T-helper 17 cell (primary cell): ENCODE measurements at regions not wholly inside any gene's neighbourhood (a gene's known extent, or its start where the extent isn't known, plus 50 kb on each side); places are given as distances from the start of the nearest gene placed in this dataset.
"Not testable (repeated sequence)": the region's sequence is repeated elsewhere in the genome, so short reads cannot be mapped to it uniquely, and the experiment has no call there.

Source experiments
- ATAC-seq: fragments of 150-1000 bp; cut with Tn5 transposase; 2 replicates; pipeline ENCODE4 v1.10.0; 2021; ENCODE audit warnings: mild to moderate bottlenecking, moderate library complexity
- DNase-seq, 3 donors: peaks; one replicate each; pipeline versions ENCODE4 v3.0.0 to v3.0.0-alpha.2; 2020 to 2021
- H3K9me3 ChIP-seq: one replicate; pipeline ENCODE4 v1.7.0; 2013; ENCODE audit warnings: low read length, mild to moderate bottlenecking; ENCODE audit not compliant: control insufficient read depth, poor library complexity, severe bottlenecking
- H3K27ac Mint-ChIP-seq: one replicate; pipeline ENCODE4 v1.8.0; 2022; ENCODE audit warnings: mild to moderate bottlenecking, moderate library complexity, mixed read lengths
- H3K27me3 Mint-ChIP-seq: one replicate; pipeline ENCODE4 v1.8.0; 2022; ENCODE audit warnings: mixed read lengths
- H3K36me3 Mint-ChIP-seq: one replicate; pipeline ENCODE4 v1.8.0; 2022; ENCODE audit warnings: low read depth, mixed read lengths
- H3K4me1 Mint-ChIP-seq: one replicate; pipeline ENCODE4 v1.8.0; 2022; ENCODE audit warnings: mild to moderate bottlenecking, mixed read lengths
- H3K4me3 Mint-ChIP-seq: one replicate; pipeline ENCODE4 v1.8.0; 2022; ENCODE audit warnings: mild to moderate bottlenecking, moderate library complexity, mixed read lengths

DNA sequence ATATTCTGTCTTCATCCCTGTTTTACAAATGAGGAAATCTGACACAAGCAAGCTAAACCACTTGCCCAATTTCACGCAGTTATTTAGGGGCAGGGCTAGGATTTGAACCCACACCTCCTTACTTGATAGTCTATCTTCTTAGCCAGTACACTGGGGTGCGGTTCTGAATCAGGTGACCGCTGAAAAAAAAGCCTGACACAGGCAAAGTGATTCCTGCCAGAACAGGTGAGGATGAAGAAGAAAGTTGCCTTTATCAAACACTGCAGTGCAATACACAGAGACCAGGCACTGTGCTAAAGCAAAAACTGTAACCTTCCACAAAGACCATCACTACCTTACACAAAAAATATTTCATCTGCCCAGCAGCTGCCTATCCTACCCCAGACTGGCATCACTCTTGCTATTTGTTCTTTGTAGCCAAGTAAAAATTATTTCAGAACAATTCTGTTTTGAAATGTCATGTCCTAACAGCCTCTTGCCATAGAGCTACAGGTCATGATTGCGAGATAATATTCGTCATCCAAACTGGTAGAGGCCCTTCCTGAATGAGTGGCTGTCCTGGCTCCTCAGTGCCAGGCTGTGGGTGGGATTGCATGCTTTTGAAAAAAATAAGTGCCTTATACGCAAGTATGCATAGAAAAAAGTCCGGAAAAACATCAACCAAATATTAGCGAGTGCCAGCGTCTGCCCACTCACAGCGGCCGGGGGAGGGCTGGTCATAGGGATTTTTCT is 142.3 kb upstream of the TPM1 start:
- H3K9me3 ChIP-seq = no peaks in the 10 kb centered on the region
- H3K4me1 Mint-ChIP-seq = no peaks in the 10 kb centered on the region
- DNase-seq (no peak), ATAC-seq (no peak)
- peaks cover 51% of the 10 kb centered on the region for H3K27me3 Mint-ChIP-seq
- no peak overlapping the region for H3K4me3 Mint-ChIP-seq
- no peak overlapping the region for H3K27ac Mint-ChIP-seq
- H3K36me3 Mint-ChIP-seq = peaks cover 3% of the 10 kb centered on the region

DNA sequence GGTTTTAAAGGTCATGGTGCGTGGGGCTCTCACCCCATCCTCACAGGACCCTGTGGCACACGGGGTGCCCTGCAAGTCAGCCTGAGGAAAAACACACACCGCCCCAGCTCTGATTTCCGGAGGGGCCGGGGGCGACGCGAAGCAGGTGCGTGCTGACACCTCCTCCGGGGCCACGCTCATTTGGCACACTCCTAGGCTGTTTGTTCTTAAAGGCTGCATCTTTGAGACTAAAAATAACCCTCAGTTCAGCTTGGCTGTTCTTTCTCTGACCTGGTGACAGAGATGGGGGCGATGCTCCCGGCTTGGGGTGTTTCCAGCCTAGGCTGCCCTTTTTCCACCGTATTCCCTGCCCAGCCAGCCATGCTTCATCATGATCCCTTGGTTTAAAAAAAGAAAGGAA is 141.5 kb upstream of the TPM1 start:
- ATAC-seq (no peak), DNase-seq (no peak)
- peaks cover 3% of the 10 kb centered on the region for H3K36me3 Mint-ChIP-seq
- no peaks in the 10 kb centered on the region for H3K4me1 Mint-ChIP-seq
- no peak overlapping the region for H3K27ac Mint-ChIP-seq
- no peaks in the 10 kb centered on the region for H3K9me3 ChIP-seq
- no peak overlapping the region for H3K4me3 Mint-ChIP-seq
- H3K27me3 Mint-ChIP-seq = peaks cover 48% of the 10 kb centered on the region

- ATAC-seq (no peak), DNase-seq (no peak)
- peaks cover 3% of the 10 kb centered on the region for H3K36me3 Mint-ChIP-seq
- H3K9me3 ChIP-seq = no peaks in the 10 kb centered on the region
- H3K4me3 Mint-ChIP-seq = no peak overlapping the region
- H3K27me3 Mint-ChIP-seq = peaks cover 43% of the 10 kb centered on the region
- H3K27ac Mint-ChIP-seq = no peak overlapping the region
- no peaks in the 10 kb centered on the region for H3K4me1 Mint-ChIP-seq
These were observed 140.5 kb upstream of the TPM1 start for GRCh38 chr15:62901909-62902546.

GRCh38 chr15:62902821-62903220 is 139.7 kb upstream of the TPM1 start:
- H3K9me3 ChIP-seq = no peaks in the 10 kb centered on the region
- DNase-seq (no peak), ATAC-seq (no peak)
- no peaks in the 10 kb centered on the region for H3K36me3 Mint-ChIP-seq
- H3K4me1 Mint-ChIP-seq = no peaks in the 10 kb centered on the region
- no peak overlapping the region for H3K27ac Mint-ChIP-seq
- no peak overlapping the region for H3K4me3 Mint-ChIP-seq
- H3K27me3 Mint-ChIP-seq = peaks cover 39% of the 10 kb centered on the region

GRCh38 chr15:62903437-62903836 is 139.1 kb upstream of the TPM1 start:
- DNase-seq = no peak
- Mint-ChIP-seq H3K27me3 (peaks cover 33% of the 10 kb centered on the region), H3K27ac (no peak overlapping the region), H3K4me3 (no peak overlapping the region), H3K4me1 (no peaks in the 10 kb centered on the region), H3K36me3 (no peaks in the 10 kb centered on the region)
- no peak for ATAC-seq
- H3K9me3 ChIP-seq = no peaks in the 10 kb centered on the region

DNA sequence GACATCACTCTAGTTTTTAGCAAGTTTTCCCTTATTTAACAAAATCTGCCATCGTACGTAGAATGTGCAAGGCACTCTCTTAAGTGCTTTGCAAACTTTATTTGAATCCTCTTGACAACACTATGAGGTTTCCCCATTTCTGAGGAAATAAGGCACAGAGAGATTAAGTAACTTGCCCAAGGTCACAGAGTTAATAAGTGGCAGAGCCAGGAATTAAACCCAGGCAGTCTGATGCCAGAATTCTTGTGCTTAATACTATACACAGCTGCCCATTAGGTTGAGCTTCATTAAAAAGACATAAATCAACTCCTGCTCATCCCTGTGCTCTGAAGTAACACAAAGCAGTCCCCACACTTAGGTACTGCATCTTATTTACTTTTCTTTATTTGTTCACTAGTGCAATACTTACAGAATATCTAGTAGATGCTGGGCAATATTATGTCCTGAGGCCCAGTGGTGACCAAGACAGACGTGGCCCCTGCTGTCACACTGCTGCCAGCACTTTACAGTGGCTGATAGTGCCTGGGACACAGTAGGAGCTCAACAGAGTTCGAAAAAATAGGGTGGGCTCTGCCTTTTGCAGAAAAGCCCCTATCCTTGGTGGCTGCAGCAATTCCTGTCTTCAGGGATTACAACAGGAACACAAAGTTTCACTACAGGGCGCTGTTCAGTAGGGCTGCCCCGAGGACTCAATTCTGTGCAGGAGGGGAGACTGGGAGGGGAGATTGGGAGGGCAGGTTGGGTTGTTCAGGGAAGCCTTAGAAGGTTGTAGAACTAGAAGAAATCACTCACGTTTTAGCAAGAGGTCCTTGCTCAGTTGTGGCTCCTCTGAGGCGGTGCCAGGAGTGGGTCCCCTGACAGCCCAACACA is 138.3 kb upstream of the TPM1 start:
- Mint-ChIP-seq H3K27ac (no peak overlapping the region), H3K36me3 (no peaks in the 10 kb centered on the region), H3K27me3 (peaks cover 29% of the 10 kb centered on the region), H3K4me3 (no peak overlapping the region), H3K4me1 (no peaks in the 10 kb centered on the region)
- DNase-seq (no peak), ATAC-seq (no peak)
- no peaks in the 10 kb centered on the region for H3K9me3 ChIP-seq

GRCh38 chr15:62906627-62907026 is 135.9 kb upstream of the TPM1 start:
- no peaks in the 10 kb centered on the region for H3K36me3 Mint-ChIP-seq
- no peak overlapping the region for H3K27ac Mint-ChIP-seq
- H3K4me3 Mint-ChIP-seq = no peak overlapping the region
- no peak for DNase-seq
- H3K9me3 ChIP-seq = no peaks in the 10 kb centered on the region
- H3K4me1 Mint-ChIP-seq = no peaks in the 10 kb centered on the region
- no peak for ATAC-seq
- H3K27me3 Mint-ChIP-seq = peaks cover 41% of the 10 kb centered on the region

DNA sequence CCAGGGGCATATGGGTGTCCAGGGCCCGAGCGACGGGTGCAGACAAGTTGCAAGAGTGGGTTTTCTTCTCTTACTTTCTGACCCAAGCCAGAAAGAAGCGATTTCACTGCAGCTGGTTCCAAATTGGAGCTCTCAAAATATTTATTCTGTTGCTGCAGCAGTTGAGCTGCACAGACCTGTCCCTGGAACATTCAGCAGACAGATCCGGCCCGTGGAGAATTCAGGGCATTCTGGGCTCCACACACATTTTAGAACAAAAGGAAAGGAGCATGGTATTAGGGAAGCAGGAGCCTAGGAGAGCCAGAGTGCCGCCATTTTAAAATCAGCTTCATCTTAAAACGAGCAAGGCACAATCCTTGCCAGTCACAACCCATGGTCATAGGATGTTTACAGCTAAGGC is 135.3 kb upstream of the TPM1 start:
- no peaks in the 10 kb centered on the region for H3K36me3 Mint-ChIP-seq

DNA sequence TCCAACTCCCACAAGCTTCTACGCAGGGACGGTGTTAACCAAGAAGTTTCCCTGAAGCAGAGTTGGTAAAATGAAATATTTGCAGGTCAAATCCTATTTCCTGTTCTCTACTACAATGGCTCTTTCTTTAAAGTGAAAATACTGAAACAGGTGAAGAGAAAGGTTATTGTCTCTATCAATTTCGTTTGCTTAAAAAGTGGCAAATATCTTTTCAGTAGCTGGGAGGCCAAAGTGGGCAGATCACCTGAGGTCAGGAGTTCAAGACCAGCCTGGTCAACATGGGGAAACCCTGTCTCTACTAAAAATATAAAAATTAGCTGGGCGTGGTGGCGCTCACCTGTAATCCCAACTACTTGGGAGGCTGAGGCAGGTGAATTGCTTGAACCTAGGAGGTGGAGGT is 134.2 kb upstream of the TPM1 start:
- peaks cover 47% of the 10 kb centered on the region for H3K27me3 Mint-ChIP-seq
- not testable (repeated sequence) for H3K9me3 ChIP-seq, ATAC-seq, H3K27ac Mint-ChIP-seq, DNase-seq, H3K36me3 Mint-ChIP-seq, H3K4me1 Mint-ChIP-seq, H3K4me3 Mint-ChIP-seq

More for the DNA sequence above, 135.3 kb upstream of the TPM1 start:
- DNase-seq (no peak), ATAC-seq (no peak)
- peaks cover 42% of the 10 kb centered on the region for H3K27me3 Mint-ChIP-seq
- H3K9me3 ChIP-seq = no peaks in the 10 kb centered on the region
- H3K4me3 Mint-ChIP-seq = no peak overlapping the region
- no peak overlapping the region for H3K27ac Mint-ChIP-seq
- no peaks in the 10 kb centered on the region for H3K4me1 Mint-ChIP-seq

- no peaks in the 10 kb centered on the region for H3K9me3 ChIP-seq
- Mint-ChIP-seq H3K4me3 (no peak overlapping the region), H3K36me3 (no peaks in the 10 kb centered on the region), H3K4me1 (no peaks in the 10 kb centered on the region), H3K27ac (no peak overlapping the region), H3K27me3 (peaks cover 47% of the 10 kb centered on the region)
- ATAC-seq (no peak), DNase-seq (no peak)
These were observed 133.3 kb upstream of the TPM1 start for GRCh38 chr15:62909257-62909656.

DNA sequence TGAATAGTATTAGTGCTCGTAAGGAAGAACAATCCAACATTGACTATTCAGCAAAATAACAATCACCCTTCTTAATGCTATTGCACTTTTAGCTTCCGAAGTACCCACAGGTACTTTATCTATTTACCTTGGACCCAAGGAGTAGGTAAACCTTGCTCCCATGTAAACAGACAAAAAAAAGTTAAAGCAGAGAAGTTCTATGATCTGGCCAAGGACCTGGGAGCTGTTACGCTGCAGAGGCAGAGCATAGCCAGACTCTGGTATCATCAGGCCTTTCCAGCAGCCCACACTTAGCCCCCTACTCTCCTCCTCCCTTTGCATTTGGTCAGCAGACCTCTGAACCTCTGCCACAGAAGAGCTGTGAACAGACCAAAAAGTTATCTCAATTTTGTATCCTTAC is 130.3 kb upstream of the TPM1 start:
- no peak overlapping the region for H3K4me3 Mint-ChIP-seq
- no peaks in the 10 kb centered on the region for H3K36me3 Mint-ChIP-seq
- no peaks in the 10 kb centered on the region for H3K4me1 Mint-ChIP-seq
- H3K27me3 Mint-ChIP-seq = peaks cover 57% of the 10 kb centered on the region
- ATAC-seq (no peak), DNase-seq (no peak)
- no peaks in the 10 kb centered on the region for H3K9me3 ChIP-seq
- no peak overlapping the region for H3K27ac Mint-ChIP-seq

GRCh38 chr15:62912808-62913207 is 129.7 kb upstream of the TPM1 start:
- no peak overlapping the region for H3K27ac Mint-ChIP-seq
- ATAC-seq (no peak), DNase-seq (no peak)
- no peaks in the 10 kb centered on the region for H3K4me1 Mint-ChIP-seq
- H3K36me3 Mint-ChIP-seq = no peaks in the 10 kb centered on the region
- no peak overlapping the region for H3K4me3 Mint-ChIP-seq
- peaks cover 60% of the 10 kb centered on the region for H3K27me3 Mint-ChIP-seq
- no peaks in the 10 kb centered on the region for H3K9me3 ChIP-seq

- Mint-ChIP-seq H3K4me3 (no peak overlapping the region), H3K27ac (no peak overlapping the region), H3K27me3 (peaks cover 62% of the 10 kb centered on the region), H3K36me3 (no peaks in the 10 kb centered on the region), H3K4me1 (no peaks in the 10 kb centered on the region)
- DNase-seq = no peak
- ATAC-seq = no peak
- H3K9me3 ChIP-seq = no peaks in the 10 kb centered on the region
These were observed 129.3 kb upstream of the TPM1 start for GRCh38 chr15:62913246-62913645.
